Keratinocyte (primary cell): ENCODE measurements at regions not wholly inside any gene's neighbourhood (a gene's known extent, or its start where the extent isn't known, plus 50 kb on each side); places are given as distances from the start of the nearest gene placed in this dataset.

Source experiments
- DNase-seq: peaks from one replicate; pipeline ENCODE4 v3.0.0-alpha.2; 2011; ENCODE audit warnings: low read depth, missing footprints, low spot score
- FAIRE-seq: peaks from 2 replicates; lab custom pipeline; 2011; peaks lifted over from hg19 to GRCh38; lab: Jason Lieb, UNC
- H2AFZ ChIP-seq: 2 replicates; pipeline ENCODE4 v1.6.0; 2012; ENCODE audit warnings: low read length, control low read depth, inconsistent platforms; ENCODE audit not compliant: control insufficient read depth
- H3K27ac ChIP-seq: 2 replicates; pipeline ENCODE4 v1.5.1; 2011; ENCODE audit warnings: low read length; ENCODE audit not compliant: control insufficient read depth, insufficient read depth
- H3K27me3 ChIP-seq: 3 replicates; pipeline ENCODE4 v1.6.0; 2011; ENCODE audit warnings: low read length; ENCODE audit not compliant: control insufficient read depth, insufficient read depth; ENCODE audit errors: extremely low read depth
- H3K36me3 ChIP-seq, 2 experiments: 2 replicates in 1 of 2; 3 replicates in 1 of 2; pipeline ENCODE4 v1.5.1; 2011; ENCODE audit warnings: low read length in 2 of 2, mild to moderate bottlenecking in 1 of 2; ENCODE audit not compliant: control insufficient read depth in 2 of 2, insufficient read depth in 2 of 2; ENCODE audit errors: extremely low read depth in 1 of 2
- H3K4me1 ChIP-seq: 3 replicates; pipeline ENCODE4 v1.5.1; 2011; ENCODE audit warnings: low read length; ENCODE audit not compliant: control insufficient read depth, insufficient read depth; ENCODE audit errors: extremely low read depth
- H3K4me2 ChIP-seq: 3 replicates; pipeline ENCODE4 v1.6.0; 2011; ENCODE audit warnings: low read depth, low read length; ENCODE audit not compliant: control insufficient read depth, insufficient read depth; ENCODE audit errors: extremely low read depth
- H3K4me3 ChIP-seq, 3 experiments: fragments of 200-600 bp in 1 of 3; sonication (generic) in 1 of 3; 2 replicates in 2 of 3; 3 replicates in 1 of 3; pipeline ENCODE4 v1.5.1; 2011 to 2016; ENCODE audit warnings: low read length in 3 of 3, mild to moderate bottlenecking in 3 of 3, control low read depth in 2 of 3, inconsistent platforms in 1 of 3, low read depth in 1 of 3, mixed read lengths in 1 of 3, mixed run types in 1 of 3, moderate library complexity in 1 of 3; ENCODE audit not compliant: control insufficient read depth in 2 of 3, insufficient read depth in 2 of 3; ENCODE audit errors: extremely low read depth in 1 of 3
- H3K79me2 ChIP-seq: 2 replicates; pipeline ENCODE4 v1.6.0; 2012; ENCODE audit warnings: low read length; ENCODE audit not compliant: control insufficient read depth, insufficient read depth
- H3K9ac ChIP-seq: 3 replicates; pipeline ENCODE4 v1.6.0; 2011; ENCODE audit warnings: low read length; ENCODE audit not compliant: control insufficient read depth, insufficient read depth; ENCODE audit errors: extremely low read depth
- H3K9me1 ChIP-seq: 3 replicates; pipeline ENCODE4 v1.6.0; 2011; ENCODE audit warnings: low read length; ENCODE audit not compliant: control insufficient read depth, insufficient read depth; ENCODE audit errors: extremely low read depth
- H3K9me3 ChIP-seq: 2 replicates; pipeline ENCODE4 v1.5.1; 2012; ENCODE audit warnings: low read depth, low read length; ENCODE audit not compliant: control insufficient read depth
- H4K20me1 ChIP-seq: 3 replicates; pipeline ENCODE4 v1.6.0; 2011; ENCODE audit warnings: low read length; ENCODE audit not compliant: control insufficient read depth, insufficient read depth; ENCODE audit errors: extremely low read depth
- EZH2 ChIP-seq: IDR thresholded peaks from one replicate; pipeline ENCODE4 v1.6.1; 2012; ENCODE audit warnings: inconsistent platforms, mild to moderate bottlenecking, low read length, moderate library complexity
- dilution Hi-C: fragments of 300-500 bp; cut with MboI; formaldehyde crosslinking; loops from one replicate; pipeline ENCODE4 v1.7.0; 2020; ENCODE audit warnings: low sequenced_read_pairs; ENCODE audit not compliant: extremely low pct_ligation_motif_present
- TF ChIP-seq, protein P1 (sequence below), 3 experiments: IDR thresholded peaks in 1 of 3; conservative IDR thresholded peaks in 1 of 3; optimal IDR thresholded peaks in 1 of 3; 2 replicates in 2 of 3; 3 replicates in 1 of 3; pipeline versions ENCODE3 to v1.5.1; 2011; ENCODE audit warnings: low read length in 3 of 3, mild to moderate bottlenecking in 3 of 3, moderate library complexity in 2 of 3, control low read depth in 1 of 3, inconsistent platforms in 1 of 3; ENCODE audit not compliant: insufficient read depth in 2 of 3; ENCODE audit errors: extremely low read depth in 1 of 3

DNA sequence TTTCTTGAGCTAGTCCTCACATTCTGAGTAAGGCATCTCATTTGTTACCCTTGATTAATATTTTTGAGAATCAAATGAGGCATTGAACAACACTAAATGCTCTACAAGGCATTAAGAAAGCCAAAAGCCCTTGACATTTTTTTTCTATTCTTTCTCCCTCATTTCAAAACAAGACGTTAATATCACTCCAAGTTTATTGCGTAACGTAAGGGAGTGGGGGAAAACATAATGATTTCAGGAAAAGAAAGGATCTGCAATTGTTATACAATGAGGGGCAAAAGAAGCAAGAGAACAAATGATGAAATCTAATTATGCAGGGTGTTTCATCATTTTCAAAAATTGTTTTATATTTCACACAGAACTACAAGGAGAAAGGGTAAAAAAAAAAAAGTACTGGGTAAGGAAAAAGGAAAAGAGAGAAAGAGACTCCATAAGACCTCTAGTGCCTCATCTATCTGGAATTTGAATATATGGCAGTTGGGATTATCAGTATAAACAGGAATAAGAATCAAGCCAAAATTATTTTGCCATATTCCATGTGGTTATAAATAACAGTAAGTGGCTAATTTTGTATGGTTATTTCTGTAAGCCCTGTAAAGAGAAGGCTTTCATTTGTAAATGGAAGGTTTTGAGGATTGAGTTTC lies 163.0 kb downstream of the ABCA8 start:
- no peak overlapping the region for H3K4me2 ChIP-seq
- no peak for TF ChIP-seq EZH2
- TF ChIP-seq, protein P1, sequence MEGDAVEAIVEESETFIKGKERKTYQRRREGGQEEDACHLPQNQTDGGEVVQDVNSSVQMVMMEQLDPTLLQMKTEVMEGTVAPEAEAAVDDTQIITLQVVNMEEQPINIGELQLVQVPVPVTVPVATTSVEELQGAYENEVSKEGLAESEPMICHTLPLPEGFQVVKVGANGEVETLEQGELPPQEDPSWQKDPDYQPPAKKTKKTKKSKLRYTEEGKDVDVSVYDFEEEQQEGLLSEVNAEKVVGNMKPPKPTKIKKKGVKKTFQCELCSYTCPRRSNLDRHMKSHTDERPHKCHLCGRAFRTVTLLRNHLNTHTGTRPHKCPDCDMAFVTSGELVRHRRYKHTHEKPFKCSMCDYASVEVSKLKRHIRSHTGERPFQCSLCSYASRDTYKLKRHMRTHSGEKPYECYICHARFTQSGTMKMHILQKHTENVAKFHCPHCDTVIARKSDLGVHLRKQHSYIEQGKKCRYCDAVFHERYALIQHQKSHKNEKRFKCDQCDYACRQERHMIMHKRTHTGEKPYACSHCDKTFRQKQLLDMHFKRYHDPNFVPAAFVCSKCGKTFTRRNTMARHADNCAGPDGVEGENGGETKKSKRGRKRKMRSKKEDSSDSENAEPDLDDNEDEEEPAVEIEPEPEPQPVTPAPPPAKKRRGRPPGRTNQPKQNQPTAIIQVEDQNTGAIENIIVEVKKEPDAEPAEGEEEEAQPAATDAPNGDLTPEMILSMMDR (optimal IDR thresholded peaks at IDR 0.05 in 1 of 3, IDR thresholded peaks at IDR 0.05 in 1 of 3, conservative IDR thresholded peaks at IDR 0.05 in 1 of 3; ENCODE audit: extremely low read depth in 1 of 3, insufficient read depth in 2 of 3, low read length in 3 of 3) = no peak

DNA sequence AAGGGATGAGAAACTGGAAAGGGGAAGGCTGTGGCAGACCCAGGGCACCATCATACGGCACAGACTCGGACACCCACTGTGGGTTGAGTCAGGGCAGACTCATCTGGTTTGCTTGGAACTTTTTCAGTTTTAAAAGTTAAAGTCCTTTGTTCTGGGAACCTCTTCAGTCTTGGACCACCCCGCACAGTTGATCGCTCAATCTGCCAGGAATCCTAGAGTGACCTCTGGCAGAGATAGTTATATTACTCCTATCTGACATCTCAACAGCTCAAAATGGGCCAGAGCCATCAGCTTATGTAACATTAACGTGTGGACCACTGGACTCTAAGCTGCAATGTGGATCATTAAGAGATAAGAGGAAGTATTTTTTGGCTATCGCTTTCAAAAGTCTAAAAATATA lies 164.3 kb downstream of the ABCA8 start:
- H3K4me2 ChIP-seq = no peak overlapping the region
- H3K4me3 ChIP-seq = no peak overlapping the region
- no peaks in the 10 kb centered on the region for H3K4me1 ChIP-seq
- no peaks in the 10 kb centered on the region for H3K9me1 ChIP-seq
- no peak for TF ChIP-seq EZH2
- TF ChIP-seq, protein P1 (optimal IDR thresholded peaks at IDR 0.05 in 1 of 3, IDR thresholded peaks at IDR 0.05 in 1 of 3, conservative IDR thresholded peaks at IDR 0.05 in 1 of 3; ENCODE audit: extremely low read depth in 1 of 3, insufficient read depth in 2 of 3, low read length in 3 of 3) = no peak
- no peaks in the 10 kb centered on the region for H3K9me3 ChIP-seq
- H3K9ac ChIP-seq = no peak overlapping the region
- FAIRE-seq (no peak), DNase-seq (no peak)
- no peak overlapping the region for H3K27ac ChIP-seq
- dilution Hi-C loops = no loop called here
- no peaks in the 10 kb centered on the region for H3K36me3 ChIP-seq
- H2AFZ ChIP-seq = no peak overlapping the region
- no peaks in the 10 kb centered on the region for H3K79me2 ChIP-seq
- H4K20me1 ChIP-seq = no peaks in the 10 kb centered on the region
- peaks cover 2% of the 10 kb centered on the region for H3K27me3 ChIP-seq

More for the DNA sequence above, 163.0 kb downstream of the ABCA8 start:
- Histone ChIP-seq H3K4me1 (no peaks in the 10 kb centered on the region), H3K9me3 (no peaks in the 10 kb centered on the region), H3K79me2 (no peaks in the 10 kb centered on the region), H3K27me3 (peaks cover 2% of the 10 kb centered on the region), H4K20me1 (no peaks in the 10 kb centered on the region), H2AFZ (no peak overlapping the region), H3K36me3 (no peaks in the 10 kb centered on the region), H3K9ac (no peak overlapping the region), H3K4me3 (no peak overlapping the region), H3K27ac (no peak overlapping the region), H3K9me1 (no peaks in the 10 kb centered on the region)
- no peak for DNase-seq
- dilution Hi-C loops = no loop called here
- FAIRE-seq = no peak
